Activated T-cell treated with anti-CD3 and anti-CD28 coated beads, Interleukin-2, amount 50 U/mL, for 1 hour (primary cell): ENCODE measurements at regions not wholly inside any gene's neighbourhood (a gene's known extent, or its start where the extent isn't known, plus 50 kb on each side); places are given as distances from the start of the nearest gene placed in this dataset.
"Not testable (repeated sequence)": the region's sequence is repeated elsewhere in the genome, so short reads cannot be mapped to it uniquely, and the experiment has no call there.

Source experiments
- DNase-seq: peaks from one replicate; pipeline ENCODE4 v3.0.0-alpha.2; 2020

- no peak for DNase-seq
Observed at GRCh38 chr5:118551031-118551430, 437.3 kb downstream of the DTWD2 start.

DNA sequence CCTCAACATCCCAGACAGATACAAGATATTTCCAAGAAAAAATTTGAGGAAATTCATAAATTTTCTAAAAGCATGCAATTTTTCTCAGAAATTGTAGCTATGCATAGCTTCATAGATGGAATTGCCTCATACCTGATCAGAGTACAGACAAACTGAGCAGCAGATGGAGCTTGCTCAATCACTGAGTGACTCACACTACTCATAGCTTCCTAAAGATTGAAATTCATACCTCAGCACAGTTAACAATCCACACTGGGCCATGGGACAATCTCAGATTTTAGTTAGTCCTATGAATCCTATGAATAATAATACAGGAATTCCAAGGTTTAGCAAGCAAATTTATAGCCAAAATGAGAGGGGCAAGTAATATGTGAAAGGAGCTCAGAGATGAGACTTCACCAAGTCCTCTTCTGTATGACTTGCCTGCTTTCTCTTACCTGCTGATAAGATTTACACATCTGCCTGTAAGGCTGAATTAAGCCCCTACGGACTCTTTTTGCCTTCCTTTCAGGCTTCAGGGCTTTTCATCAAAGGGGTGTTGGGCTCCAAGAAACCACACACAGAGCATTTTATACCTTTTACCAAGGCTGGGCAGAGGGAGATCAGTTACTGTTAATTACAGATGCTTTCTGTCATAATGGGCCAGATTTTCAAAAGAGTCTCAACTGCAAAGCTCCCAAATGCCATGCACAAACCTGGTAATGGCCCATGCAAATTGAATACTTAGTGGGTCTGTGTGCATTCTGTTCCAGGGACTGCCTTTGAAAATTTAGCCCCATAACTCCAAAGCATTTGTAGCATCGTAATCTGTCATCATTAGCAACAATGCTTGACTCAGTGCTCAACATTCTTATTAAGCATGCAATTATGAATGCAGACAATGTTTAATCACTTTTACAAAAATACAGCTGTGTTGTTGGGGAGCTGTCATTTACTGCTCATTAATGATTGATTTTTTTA, 439.3 kb downstream of the DTWD2 start:
- no peak for DNase-seq

- DNase-seq: no peak
Observed at GRCh38 chr5:118545470-118545869, 442.9 kb downstream of the DTWD2 start.

DNA sequence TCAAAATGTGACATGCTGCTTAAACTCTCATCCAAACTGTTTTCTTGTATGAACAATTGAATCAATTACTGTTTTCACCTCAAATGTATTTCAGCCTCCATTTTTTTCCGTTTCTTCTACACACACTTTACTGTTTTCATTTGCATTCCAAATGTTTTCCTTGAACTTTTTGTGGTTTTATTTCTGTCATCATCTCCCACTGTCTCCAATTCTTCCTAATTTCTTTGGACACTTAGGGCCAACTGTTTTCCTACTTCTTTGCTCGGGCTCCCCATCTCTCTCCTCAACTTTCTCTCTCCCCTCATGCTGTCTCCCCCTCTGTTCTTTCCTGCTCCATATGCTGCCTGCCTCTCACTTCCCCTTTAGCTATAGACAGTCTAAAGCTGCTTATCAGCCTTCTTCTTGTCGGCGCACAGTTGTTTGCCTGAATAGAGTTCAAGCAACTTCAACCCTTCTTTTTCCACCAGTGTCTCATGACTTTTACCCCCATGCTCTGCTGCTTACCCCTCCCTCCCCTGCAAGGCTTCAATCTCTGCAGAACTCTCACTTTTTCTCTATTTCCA, 443.4 kb downstream of the DTWD2 start:
- no peak for DNase-seq

DNA sequence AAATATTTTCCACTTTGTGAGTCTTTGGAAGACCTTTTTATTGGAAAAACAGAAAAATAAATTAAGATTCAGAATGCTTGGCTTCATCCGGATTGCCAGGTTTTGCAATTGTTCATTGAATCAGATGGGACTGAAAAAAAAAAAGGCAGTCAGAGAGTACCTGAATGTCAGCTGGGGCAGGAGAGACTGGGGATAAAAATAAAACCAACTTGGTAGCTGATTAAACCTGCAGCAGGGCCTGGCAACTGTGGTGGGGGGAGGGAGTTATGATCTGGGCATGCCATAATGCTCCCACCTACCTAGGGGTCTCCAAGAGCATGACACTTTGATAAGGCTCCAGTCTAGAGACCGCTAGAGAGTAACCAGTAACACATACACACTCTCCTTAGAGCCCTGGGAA, 454.4 kb downstream of the DTWD2 start:
- no peak for DNase-seq

DNA sequence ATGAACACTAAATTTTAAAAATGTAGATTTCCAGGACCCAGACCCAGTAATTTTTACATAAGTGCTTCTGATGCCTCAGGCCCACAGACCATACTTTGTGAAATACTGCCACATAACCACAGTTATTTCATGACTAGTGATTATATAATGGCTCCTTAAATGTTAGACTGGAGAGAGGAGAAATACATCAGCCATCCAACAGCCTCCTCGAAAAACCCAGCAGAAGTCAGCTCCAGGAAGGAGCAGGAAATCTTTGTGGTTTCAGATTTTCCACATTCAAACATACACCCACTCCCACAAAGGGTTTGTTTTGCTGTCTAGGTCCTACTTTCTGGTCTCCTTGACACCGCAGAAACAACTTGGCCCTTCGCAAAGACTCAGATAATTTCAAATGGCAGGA, 455.2 kb downstream of the DTWD2 start:
- DNase-seq: no peak

GRCh38 chr5:118531276-118531675, 457.1 kb downstream of the DTWD2 start:
- DNase-seq: no peak

GRCh38 chr5:118529361-118530144, 458.8 kb downstream of the DTWD2 start:
- no peak for DNase-seq

DNA sequence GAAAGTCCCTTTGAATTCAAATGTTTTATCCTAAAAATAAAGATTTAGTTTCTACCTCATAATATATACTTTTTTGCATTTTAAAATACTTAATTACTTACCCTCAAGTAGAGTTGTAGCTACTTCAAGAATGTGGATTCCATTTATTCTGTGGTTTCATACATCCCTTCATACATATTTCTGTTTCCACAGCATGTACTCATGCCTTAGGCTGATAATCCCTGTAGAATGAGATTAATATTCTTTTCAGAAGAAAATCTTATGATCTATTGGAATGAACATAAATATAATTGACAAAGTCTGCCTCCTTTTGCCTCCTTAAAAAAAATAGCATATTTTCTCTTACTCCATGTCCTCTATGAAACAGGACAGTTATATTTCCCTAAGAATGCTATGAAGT, 465.7 kb downstream of the DTWD2 start:
- no peak for DNase-seq

DNA sequence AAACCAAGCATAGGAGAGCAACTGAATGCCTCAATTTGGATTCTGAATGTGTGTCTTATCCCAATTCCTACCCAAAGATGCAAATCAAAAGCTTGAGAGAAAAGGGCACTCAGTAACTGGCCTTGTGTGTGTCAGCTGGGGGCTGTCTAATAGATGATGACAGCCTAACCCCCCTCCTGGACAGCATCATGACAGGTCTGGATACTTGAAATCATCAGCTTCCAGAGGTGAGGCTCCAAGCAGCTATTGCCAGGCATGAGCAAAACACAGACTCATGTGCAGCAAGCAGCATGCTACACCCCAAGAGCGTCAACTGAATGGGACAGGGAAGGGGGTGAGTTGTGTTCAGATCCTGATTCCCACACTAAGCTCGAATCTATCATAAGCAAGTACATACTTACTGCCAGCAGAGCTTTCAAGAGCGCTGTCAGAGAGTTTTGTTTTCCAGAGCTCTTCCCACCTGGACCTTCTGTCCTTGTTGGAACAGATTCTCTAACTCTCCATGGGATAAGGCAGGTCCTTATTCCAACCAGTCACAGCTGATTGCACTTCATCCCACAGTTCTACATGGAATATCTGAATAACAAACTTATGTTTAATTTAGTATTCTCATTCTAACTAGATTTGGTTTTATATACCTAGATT, 467.5 kb downstream of the DTWD2 start:
- DNase-seq: no peak

- DNase-seq: no peak
Observed at GRCh38 chr5:118519466-118519865, 468.9 kb downstream of the DTWD2 start.

- DNase-seq: no peak
Observed at GRCh38 chr5:118518720-118519119, 469.6 kb downstream of the DTWD2 start.

DNA sequence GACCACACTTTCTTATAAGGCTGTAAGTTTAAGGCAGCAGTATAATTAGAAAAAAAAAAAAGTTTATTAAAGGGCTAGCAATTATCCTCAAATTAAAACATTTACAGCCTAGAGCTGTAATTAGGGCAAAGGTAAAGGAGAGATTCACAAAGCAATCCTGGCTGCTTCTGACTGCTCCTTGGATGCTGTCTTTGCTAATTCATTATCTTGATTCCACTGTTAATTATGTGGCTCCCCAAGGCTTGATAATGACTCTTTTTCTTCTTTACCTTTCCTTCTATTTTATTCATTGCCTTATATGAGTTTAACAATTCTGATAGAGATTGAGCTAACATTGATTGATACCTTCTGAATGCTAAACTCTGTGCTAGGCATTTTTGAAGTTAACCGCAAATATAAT, 476.5 kb downstream of the DTWD2 start:
- no peak for DNase-seq

DNA sequence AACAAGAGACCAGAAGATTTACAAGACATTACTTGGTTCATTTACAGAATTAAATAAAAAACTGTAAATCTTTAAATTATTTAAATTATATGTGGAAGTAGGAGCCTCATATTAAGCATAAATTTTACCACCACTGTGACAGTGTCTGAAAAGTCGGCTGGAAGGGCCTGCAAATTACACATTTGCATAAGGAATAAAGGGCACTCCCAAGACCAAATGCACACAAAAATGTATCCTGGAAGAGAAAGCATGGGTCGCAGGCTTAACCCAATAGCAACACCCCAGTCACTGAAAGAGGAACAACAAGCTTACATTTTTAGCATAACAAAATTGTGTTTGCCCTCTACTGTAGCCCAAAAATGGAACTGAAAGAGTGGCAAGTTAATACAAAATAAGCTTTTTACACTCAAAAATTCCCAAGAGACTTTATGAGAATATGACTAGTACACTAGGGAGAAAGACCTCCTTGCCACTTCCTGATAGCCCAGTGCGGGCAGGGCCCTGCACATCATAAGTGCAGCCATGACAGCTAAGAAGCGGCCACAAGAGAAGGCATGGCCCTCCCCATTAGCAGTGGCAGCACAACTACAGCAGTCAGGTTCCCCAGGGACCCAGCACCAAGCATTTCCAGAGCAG, 482.0 kb downstream of the DTWD2 start:
- no peak for DNase-seq

DNA sequence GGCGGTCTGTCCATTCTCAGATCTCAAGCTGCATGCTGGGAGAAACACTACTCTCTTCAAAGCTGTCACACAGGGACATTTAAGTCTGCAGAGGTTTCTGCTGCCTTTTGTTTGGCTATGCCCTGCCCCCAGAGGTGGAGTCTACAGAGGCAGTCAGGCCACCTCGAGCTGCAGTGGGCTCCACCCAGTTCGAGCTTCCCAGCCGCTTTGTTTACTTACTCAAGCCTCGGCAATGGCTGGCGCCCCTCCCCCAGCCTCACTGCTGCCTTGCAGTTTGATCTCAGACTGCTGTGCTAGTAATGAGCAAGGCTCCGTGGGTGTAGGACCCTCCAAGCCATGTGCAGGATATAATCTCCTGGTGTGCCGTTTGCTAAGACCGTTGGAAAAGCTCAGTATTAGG, 486.1 kb downstream of the DTWD2 start:
- DNase-seq: not testable (repeated sequence)

- no peak for DNase-seq
Observed at GRCh38 chr5:118491351-118491750, 497.0 kb downstream of the DTWD2 start.

DNA sequence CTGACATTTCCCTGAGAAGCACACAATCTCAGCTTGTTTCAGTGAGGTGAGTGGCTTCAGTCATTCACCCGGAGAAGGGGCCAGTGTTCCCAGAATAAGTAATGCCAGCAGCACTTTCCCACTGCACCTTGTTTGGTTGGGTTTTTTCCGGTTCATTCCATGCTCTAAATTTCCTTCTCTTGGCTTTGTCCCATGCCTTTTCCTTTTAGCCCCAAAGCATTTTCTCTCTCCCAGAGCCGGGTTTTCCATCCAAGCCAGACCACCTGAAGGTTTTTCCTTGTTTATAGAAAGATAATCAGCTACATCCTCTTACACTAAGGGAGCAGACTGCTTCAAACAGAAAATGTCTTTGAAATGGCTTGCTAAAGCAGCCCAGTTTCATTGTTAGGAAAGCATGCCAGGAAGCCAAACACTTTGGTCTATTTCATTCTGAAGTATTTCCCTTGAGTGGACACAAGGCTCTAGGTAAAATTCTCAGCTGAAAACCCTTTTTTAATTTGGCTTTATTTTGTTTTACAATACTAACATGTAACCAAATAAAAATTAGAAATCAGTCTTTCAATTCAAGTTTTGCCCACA, 501.6 kb downstream of the DTWD2 start:
- no peak for DNase-seq

DNA sequence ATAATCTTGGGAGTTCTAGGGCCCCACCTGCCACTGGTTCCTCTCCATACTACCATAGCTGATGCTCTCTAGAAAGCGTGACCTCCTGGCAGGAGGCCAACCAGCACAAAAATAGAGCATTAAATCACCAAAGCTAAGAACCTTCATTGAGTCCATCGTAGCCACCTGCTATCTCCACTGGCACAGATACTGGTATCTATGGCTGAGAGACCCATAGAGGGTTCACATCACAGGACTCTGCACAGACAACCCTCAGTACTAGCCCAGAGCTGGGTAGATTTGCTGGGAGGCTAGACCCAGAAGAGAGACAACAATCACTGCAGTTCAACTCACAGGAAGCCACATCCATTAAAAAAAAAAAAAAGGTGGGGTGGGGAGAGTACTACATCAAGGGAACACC, 509.1 kb downstream of the DTWD2 start:
- DNase-seq: no peak

DNA sequence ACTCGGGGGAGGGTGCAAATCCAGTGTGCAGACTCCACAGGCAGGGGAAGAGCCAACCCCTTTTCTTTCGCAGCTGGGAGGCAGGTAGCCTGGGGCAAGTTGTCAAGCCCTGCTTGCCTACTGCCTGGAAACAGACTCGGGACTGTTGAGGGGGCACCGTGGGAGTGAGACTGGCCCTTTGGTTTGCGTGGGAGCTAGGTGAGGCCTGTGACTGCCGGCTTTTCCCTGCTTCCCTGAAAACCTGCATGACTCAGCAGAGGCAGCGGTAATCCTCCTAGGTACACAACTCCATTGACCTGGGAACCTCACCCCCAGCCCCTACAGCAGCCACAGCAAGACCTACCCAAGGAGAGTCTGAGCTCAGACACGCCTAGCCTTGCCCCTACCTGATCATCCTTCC, 509.5 kb downstream of the DTWD2 start:
- DNase-seq: no peak

DNA sequence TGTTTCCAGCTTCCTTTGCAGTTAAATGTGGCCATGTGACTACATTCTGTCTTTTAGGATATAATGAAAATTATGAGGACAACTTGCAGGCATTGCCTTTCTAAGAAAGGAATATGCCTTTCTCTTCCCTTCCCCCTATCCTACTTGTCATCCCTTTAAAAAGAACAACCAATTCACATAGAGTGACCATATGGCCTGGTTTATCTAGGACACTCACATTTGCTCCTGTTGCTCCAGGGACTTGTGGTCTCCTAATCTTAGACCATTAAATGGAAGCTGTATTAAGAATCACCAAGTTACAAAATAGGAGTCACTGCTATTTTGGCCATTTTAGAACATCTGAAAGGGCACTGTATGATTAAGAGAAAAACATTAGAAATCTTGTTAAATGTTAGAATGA, 520.3 kb downstream of the DTWD2 start:
- DNase-seq: no peak

GRCh38 chr5:118467103-118467502, 521.2 kb downstream of the DTWD2 start:
- DNase-seq: no peak

DNA sequence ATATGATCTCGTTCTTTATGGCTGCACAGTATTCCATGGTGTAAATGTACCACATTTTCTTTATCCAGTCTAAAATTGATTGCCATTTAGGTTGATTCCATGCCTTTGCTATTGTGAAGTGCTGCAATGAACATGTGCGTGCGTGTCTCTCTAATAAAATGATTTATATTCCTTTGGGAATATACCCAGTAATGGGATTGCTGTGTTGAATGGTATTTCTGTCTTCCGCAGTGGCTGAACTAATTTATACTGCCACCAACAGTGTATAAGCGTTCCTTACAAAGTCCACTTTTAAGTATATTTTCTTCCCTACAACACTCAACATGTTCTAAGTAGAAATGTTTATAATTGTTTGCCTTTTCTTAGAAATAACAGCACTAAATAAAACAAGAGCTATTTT, 521.9 kb downstream of the DTWD2 start:
- DNase-seq: no peak
